Dermis microvascular lymphatic vessel endothelial cell (primary cell): ENCODE measurements at regions not wholly inside any gene's neighbourhood (a gene's known extent, or its start where the extent isn't known, plus 50 kb on each side); places are given as distances from the start of the nearest gene placed in this dataset.

Experiments
- DNase-seq, 2 donors: peaks; one replicate each; pipeline versions ENCODE4 v3.0.0 to v3.0.0-alpha.2; 2010; ENCODE audit warnings: low read depth in 2 of 2

GRCh38 chr15:93880358-93880757, 351.0 kb upstream of the MCTP2 start:
- DNase-seq = no peak

GRCh38 chr15:93870583-93870982, 360.8 kb upstream of the MCTP2 start:
- DNase-seq = no peak

GRCh38 chr15:93866948-93867347, 364.4 kb upstream of the MCTP2 start:
- no peak for DNase-seq

- no peak for DNase-seq
Observed at GRCh38 chr15:93866476-93866875, 364.9 kb upstream of the MCTP2 start.

- DNase-seq = no peak
Observed at GRCh38 chr15:93865586-93865985, 365.8 kb upstream of the MCTP2 start.

- no peak for DNase-seq
Observed at GRCh38 chr15:93862791-93863190, 368.6 kb upstream of the MCTP2 start.

- no peak for DNase-seq
Observed at GRCh38 chr15:93861956-93862741, 369.2 kb upstream of the MCTP2 start.

GRCh38 chr15:93861413-93861812, 369.9 kb upstream of the MCTP2 start:
- no peak for DNase-seq

- no peak for DNase-seq
Observed at GRCh38 chr15:93860701-93861100, 370.7 kb upstream of the MCTP2 start.

GRCh38 chr15:93859176-93859575, 372.2 kb upstream of the MCTP2 start:
- DNase-seq = no peak

- DNase-seq = no peak
Observed at GRCh38 chr15:93855181-93855826, 376.1 kb upstream of the MCTP2 start.

- DNase-seq = no peak
Observed at GRCh38 chr15:93854088-93854487, 377.3 kb upstream of the MCTP2 start.

GRCh38 chr15:93852761-93853160, 378.6 kb upstream of the MCTP2 start:
- no peak for DNase-seq

- DNase-seq = no peak
Observed at GRCh38 chr15:93848490-93848889, 382.9 kb upstream of the MCTP2 start.

GRCh38 chr15:93848076-93848475, 383.3 kb upstream of the MCTP2 start:
- no peak for DNase-seq

GRCh38 chr15:93846148-93846547, 385.2 kb upstream of the MCTP2 start:
- DNase-seq = no peak

- no peak for DNase-seq
Observed at GRCh38 chr15:93837450-93837849, 393.9 kb upstream of the MCTP2 start.

GRCh38 chr15:93835344-93835743, 396.0 kb upstream of the MCTP2 start:
- no peak for DNase-seq

- no peak for DNase-seq
Observed at GRCh38 chr15:93831641-93832040, 399.7 kb upstream of the MCTP2 start.

GRCh38 chr15:93830221-93831080, 400.9 kb upstream of the MCTP2 start:
- DNase-seq = no peak

- DNase-seq = no peak
Observed at GRCh38 chr15:93829115-93829870, 402.1 kb upstream of the MCTP2 start.

GRCh38 chr15:93826790-93827189, 404.6 kb upstream of the MCTP2 start:
- DNase-seq = no peak
